ENCODE measurements at regions not wholly inside any gene's neighbourhood (a gene's known extent, or its start where the extent isn't known, plus 50 kb on each side); places are given as distances from the start of the nearest gene placed in this dataset.

- no peak for DNase-seq (ENCODE audit: low read depth, low spot score)
These were observed 476.7 kb downstream of the EPHA4 start for GRCh38 chr2:221095356-221095755.

GRCh38 chr2:221096706-221097567 lies 475.2 kb downstream of the EPHA4 start:
- DNase-seq (ENCODE audit: low read depth, low spot score), result no peak

- no peak for DNase-seq (ENCODE audit: low read depth, low spot score)
These were observed 474.6 kb downstream of the EPHA4 start for GRCh38 chr2:221097568-221097915.

GRCh38 chr2:221097949-221098348 lies 474.2 kb downstream of the EPHA4 start:
- DNase-seq (ENCODE audit: low read depth, low spot score), result no peak

GRCh38 chr2:221100467-221101089 lies 471.5 kb downstream of the EPHA4 start:
- no peak for DNase-seq (ENCODE audit: low read depth, low spot score)

- no peak for DNase-seq (ENCODE audit: low read depth, low spot score)
These were observed 469.0 kb downstream of the EPHA4 start for GRCh38 chr2:221102896-221103688.

- DNase-seq (ENCODE audit: low read depth, low spot score), result no peak
These were observed 468.2 kb downstream of the EPHA4 start for GRCh38 chr2:221103930-221104329.

GRCh38 chr2:221104361-221104811 lies 467.7 kb downstream of the EPHA4 start:
- DNase-seq (ENCODE audit: low read depth, low spot score), result no peak

- no peak for DNase-seq (ENCODE audit: low read depth, low spot score)
These were observed 465.9 kb downstream of the EPHA4 start for GRCh38 chr2:221106241-221106640.

- no peak for DNase-seq (ENCODE audit: low read depth, low spot score)
These were observed 464.7 kb downstream of the EPHA4 start for GRCh38 chr2:221107424-221107823.

GRCh38 chr2:221109552-221109951 lies 462.6 kb downstream of the EPHA4 start:
- no peak for DNase-seq (ENCODE audit: low read depth, low spot score)

- DNase-seq (ENCODE audit: low read depth, low spot score), result no peak
These were observed 460.4 kb downstream of the EPHA4 start for GRCh38 chr2:221111739-221112138.

GRCh38 chr2:221112744-221113143 lies 459.4 kb downstream of the EPHA4 start:
- DNase-seq (ENCODE audit: low read depth, low spot score), result no peak

- no peak for DNase-seq (ENCODE audit: low read depth, low spot score)
These were observed 456.2 kb downstream of the EPHA4 start for GRCh38 chr2:221115944-221116343.

- DNase-seq (ENCODE audit: low read depth, low spot score), result no peak
These were observed 451.5 kb downstream of the EPHA4 start for GRCh38 chr2:221120643-221121042.

- DNase-seq (ENCODE audit: low read depth, low spot score), result no peak
These were observed 448.7 kb downstream of the EPHA4 start for GRCh38 chr2:221123396-221123795.

GRCh38 chr2:221124532-221125240 lies 447.4 kb downstream of the EPHA4 start:
- DNase-seq (ENCODE audit: low read depth, low spot score), result no peak

- DNase-seq (ENCODE audit: low read depth, low spot score), result no peak
These were observed 446.4 kb downstream of the EPHA4 start for GRCh38 chr2:221125691-221126090.

- DNase-seq (ENCODE audit: low read depth, low spot score), result no peak
These were observed 442.4 kb downstream of the EPHA4 start for GRCh38 chr2:221129657-221130056.

- no peak for DNase-seq (ENCODE audit: low read depth, low spot score)
These were observed 441.7 kb downstream of the EPHA4 start for GRCh38 chr2:221130431-221130830.

- DNase-seq (ENCODE audit: low read depth, low spot score), result no peak
These were observed 438.2 kb downstream of the EPHA4 start for GRCh38 chr2:221133941-221134340.

GRCh38 chr2:221134718-221135117 lies 437.4 kb downstream of the EPHA4 start:
- no peak for DNase-seq (ENCODE audit: low read depth, low spot score)
